ENCODE measurements at regions not wholly inside any gene's neighbourhood (a gene's known extent, or its start where the extent isn't known, plus 50 kb on each side); places are given as distances from the start of the nearest gene placed in this dataset.

DNA sequence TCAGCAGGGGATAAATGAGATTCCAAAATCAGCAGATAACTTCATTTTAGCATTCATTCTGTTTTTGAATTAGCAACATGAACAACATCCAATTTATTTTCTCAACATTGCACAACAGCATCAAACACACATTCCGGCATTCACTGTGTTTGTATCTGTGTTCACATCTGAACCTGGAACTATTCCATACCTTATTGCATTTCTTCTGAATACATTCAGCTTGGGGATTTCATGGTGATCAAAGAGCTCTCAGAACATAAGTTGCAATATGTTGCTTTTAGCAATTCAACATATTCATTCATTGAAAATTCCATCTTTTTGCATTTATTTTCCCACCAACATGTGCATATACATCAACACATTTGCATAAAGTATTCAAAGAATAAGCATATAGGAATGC is 1431.7 kb upstream of the PIK3C3 start:
- TF ChIP-seq NBN (IDR thresholded peaks at IDR 0.05) (no peak), TAF1 (IDR thresholded peaks at IDR 0.05; ENCODE audit: borderline replicate concordance, low read depth, low read length) (no peak), STAT1 (conservative IDR thresholded peaks at IDR 0.05) (no peak), CHD2 (IDR thresholded peaks at IDR 0.05; ENCODE audit: borderline replicate concordance, low read depth, low read length) (no peak), GABPA (IDR thresholded peaks at IDR 0.05; ENCODE audit: low read depth) (no peak), CBFB (IDR thresholded peaks at IDR 0.05; ENCODE audit: low read depth) (no peak), POLR2AphosphoS5 (IDR thresholded peaks at IDR 0.05; ENCODE audit: low read length) (no peak), EP300 (IDR thresholded peaks at IDR 0.05; ENCODE audit: borderline replicate concordance in 1 of 2, control insufficient read depth in 1 of 2, low read depth in 2 of 2, low read length in 2 of 2) (no peak), SP1 (IDR thresholded peaks at IDR 0.05; ENCODE audit: low read depth, low read length) (no peak), BHLHE40 (IDR thresholded peaks at IDR 0.05; ENCODE audit: borderline replicate concordance in 1 of 2, low read depth in 2 of 2, low read length in 1 of 2) (no peak), SPI1 (IDR thresholded peaks at IDR 0.05; ENCODE audit: borderline replicate concordance, insufficient read depth, low read depth, low read length) (no peak), POLR2A (IDR thresholded peaks at IDR 0.05; ENCODE audit: low read depth, low read length) (no peak)
- TF ChIP-seq, protein P1, sequence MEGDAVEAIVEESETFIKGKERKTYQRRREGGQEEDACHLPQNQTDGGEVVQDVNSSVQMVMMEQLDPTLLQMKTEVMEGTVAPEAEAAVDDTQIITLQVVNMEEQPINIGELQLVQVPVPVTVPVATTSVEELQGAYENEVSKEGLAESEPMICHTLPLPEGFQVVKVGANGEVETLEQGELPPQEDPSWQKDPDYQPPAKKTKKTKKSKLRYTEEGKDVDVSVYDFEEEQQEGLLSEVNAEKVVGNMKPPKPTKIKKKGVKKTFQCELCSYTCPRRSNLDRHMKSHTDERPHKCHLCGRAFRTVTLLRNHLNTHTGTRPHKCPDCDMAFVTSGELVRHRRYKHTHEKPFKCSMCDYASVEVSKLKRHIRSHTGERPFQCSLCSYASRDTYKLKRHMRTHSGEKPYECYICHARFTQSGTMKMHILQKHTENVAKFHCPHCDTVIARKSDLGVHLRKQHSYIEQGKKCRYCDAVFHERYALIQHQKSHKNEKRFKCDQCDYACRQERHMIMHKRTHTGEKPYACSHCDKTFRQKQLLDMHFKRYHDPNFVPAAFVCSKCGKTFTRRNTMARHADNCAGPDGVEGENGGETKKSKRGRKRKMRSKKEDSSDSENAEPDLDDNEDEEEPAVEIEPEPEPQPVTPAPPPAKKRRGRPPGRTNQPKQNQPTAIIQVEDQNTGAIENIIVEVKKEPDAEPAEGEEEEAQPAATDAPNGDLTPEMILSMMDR (IDR thresholded peaks at IDR 0.05 in 2 of 3, conservative IDR thresholded peaks at IDR 0.05 in 1 of 3; ENCODE audit: control insufficient read depth in 2 of 3, extremely low read depth in 1 of 3, insufficient read depth in 1 of 3, low read depth in 3 of 3, low read length in 3 of 3): no peak

Data from GM12878 (cell line).